Loucy (cell line): ENCODE measurements at regions not wholly inside any gene's neighbourhood (a gene's known extent, or its start where the extent isn't known, plus 50 kb on each side); places are given as distances from the start of the nearest gene placed in this dataset.

Experiments used
- CTCF ChIP-seq: fragments of 200-600 bp; sonication (generic); conservative IDR thresholded peaks from 2 replicates; pipeline ENCODE4 v1.5.1; 2014; ENCODE audit warnings: mild to moderate bottlenecking, antibody characterized with exemption, low read length
- EZH2phosphoT487 ChIP-seq: fragments of 200-600 bp; IDR thresholded peaks from 2 replicates; pipeline ENCODE4 v1.6.1; 2018; ENCODE audit warnings: antibody characterized with exemption, mild to moderate bottlenecking, moderate library complexity, borderline replicate concordance

- TF ChIP-seq CTCF (no peak), EZH2phosphoT487 (no peak)
Observed at GRCh38 chr7:83814480-83814879, 165.5 kb upstream of the SEMA3E start.
